ENCODE measurements at regions not wholly inside any gene's neighbourhood (a gene's known extent, or its start where the extent isn't known, plus 50 kb on each side); places are given as distances from the start of the nearest gene placed in this dataset.

DNA sequence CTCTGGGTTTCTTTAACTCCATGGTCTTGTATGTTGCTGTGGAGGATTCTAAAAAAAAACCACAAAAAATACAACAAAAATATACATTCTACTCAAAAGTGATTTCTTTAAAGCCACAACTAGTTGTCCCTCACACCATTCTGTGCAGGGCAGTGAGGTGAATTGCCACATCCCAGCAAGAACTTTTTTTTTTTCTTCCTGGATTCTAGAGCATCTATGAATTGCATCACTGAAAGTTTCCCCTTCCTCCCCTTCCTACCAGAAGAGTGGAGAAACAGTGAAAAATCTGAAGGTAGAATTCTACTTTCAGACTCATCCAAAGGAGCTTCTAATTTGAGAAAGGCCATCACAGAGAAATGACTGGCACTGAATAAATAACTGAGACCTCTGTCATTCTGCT is 395.3 kb downstream of the AEBP2 start:
- CTCF ChIA-PET = no interaction called here
- Histone ChIP-seq H3K27me3 (replicated peaks; ENCODE audit: control insufficient read depth, insufficient read depth, low read length) (no peaks in the 10 kb centered on the region), H3K4me1 (no peaks in the 10 kb centered on the region), H3K4me3 (ENCODE audit: low read depth, low read length) (no peak overlapping the region), H3K9me3 (no peaks in the 10 kb centered on the region), H3K36me3 (ENCODE audit: control insufficient read depth, insufficient read depth, low read length) (no peaks in the 10 kb centered on the region)
- no peak overlapping the region for H3K27ac Mint-ChIP-seq (ENCODE audit: unreplicated experiment)
- peaks cover 2% of the 10 kb centered on the region for H3K27me3 Mint-ChIP-seq (ENCODE audit: insufficient read depth, unreplicated experiment)
- BruUV-seq (replicated peaks) = no TSS peak
- H3K4me1 Mint-ChIP-seq (ENCODE audit: low read depth, unreplicated experiment) = no peaks in the 10 kb centered on the region
- no peaks in the 10 kb centered on the region for H3K9me3 Mint-ChIP-seq (ENCODE audit: unreplicated experiment)
- DNase-seq = no peak
- TF ChIP-seq, protein P1, sequence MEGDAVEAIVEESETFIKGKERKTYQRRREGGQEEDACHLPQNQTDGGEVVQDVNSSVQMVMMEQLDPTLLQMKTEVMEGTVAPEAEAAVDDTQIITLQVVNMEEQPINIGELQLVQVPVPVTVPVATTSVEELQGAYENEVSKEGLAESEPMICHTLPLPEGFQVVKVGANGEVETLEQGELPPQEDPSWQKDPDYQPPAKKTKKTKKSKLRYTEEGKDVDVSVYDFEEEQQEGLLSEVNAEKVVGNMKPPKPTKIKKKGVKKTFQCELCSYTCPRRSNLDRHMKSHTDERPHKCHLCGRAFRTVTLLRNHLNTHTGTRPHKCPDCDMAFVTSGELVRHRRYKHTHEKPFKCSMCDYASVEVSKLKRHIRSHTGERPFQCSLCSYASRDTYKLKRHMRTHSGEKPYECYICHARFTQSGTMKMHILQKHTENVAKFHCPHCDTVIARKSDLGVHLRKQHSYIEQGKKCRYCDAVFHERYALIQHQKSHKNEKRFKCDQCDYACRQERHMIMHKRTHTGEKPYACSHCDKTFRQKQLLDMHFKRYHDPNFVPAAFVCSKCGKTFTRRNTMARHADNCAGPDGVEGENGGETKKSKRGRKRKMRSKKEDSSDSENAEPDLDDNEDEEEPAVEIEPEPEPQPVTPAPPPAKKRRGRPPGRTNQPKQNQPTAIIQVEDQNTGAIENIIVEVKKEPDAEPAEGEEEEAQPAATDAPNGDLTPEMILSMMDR (IDR thresholded peaks at IDR 0.05; ENCODE audit: insufficient read depth in 1 of 2, low read depth in 1 of 2, low read length in 1 of 2, severe bottlenecking in 1 of 2, unreplicated experiment in 1 of 2) = no peak
- H3K36me3 Mint-ChIP-seq (ENCODE audit: insufficient read depth, unreplicated experiment) = no peaks in the 10 kb centered on the region
- intact Hi-C loops (cut with micrococcal nuclease; ENCODE audit: unreplicated experiment) = no loop called here
- H3K4me3 Mint-ChIP-seq (ENCODE audit: unreplicated experiment) = no peak overlapping the region
- POLR2A ChIA-PET = no interaction called here

DNA sequence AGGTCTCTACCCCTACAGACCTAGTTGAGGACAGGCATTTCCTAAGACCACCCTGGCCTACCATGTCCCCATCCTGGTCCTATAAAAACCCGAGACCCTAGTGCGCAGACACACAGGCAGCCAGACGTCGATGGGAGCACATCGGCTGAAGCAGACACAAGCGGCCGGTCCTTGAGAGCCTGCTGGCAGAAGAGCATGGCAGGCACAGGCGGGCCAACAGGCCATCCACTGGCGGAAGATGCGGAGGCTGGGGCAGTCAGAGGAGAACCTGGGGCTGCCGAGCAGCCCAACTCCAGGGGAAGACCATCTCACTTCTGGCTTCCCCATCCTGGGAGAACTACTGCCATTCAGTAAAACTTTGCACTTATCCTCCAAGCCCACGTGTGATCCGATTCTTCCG is 396.8 kb downstream of the AEBP2 start:
- no peaks in the 10 kb centered on the region for H3K4me1 ChIP-seq
- H3K36me3 ChIP-seq (ENCODE audit: control insufficient read depth, insufficient read depth, low read length) = no peaks in the 10 kb centered on the region
- Mint-ChIP-seq H3K9me3 (ENCODE audit: unreplicated experiment) (no peaks in the 10 kb centered on the region), H3K36me3 (ENCODE audit: insufficient read depth, unreplicated experiment) (no peaks in the 10 kb centered on the region), H3K27ac (ENCODE audit: unreplicated experiment) (no peak overlapping the region), H3K4me1 (ENCODE audit: low read depth, unreplicated experiment) (no peaks in the 10 kb centered on the region), H3K27me3 (ENCODE audit: insufficient read depth, unreplicated experiment) (peaks cover 4% of the 10 kb centered on the region), H3K4me3 (ENCODE audit: unreplicated experiment) (no peak overlapping the region)
- DNase-seq = no peak
- no TSS peak for BruUV-seq (replicated peaks)
- ChIA-PET CTCF (no interaction called here), POLR2A (no interaction called here)
- TF ChIP-seq, protein P1 (IDR thresholded peaks at IDR 0.05; ENCODE audit: insufficient read depth in 1 of 2, low read depth in 1 of 2, low read length in 1 of 2, severe bottlenecking in 1 of 2, unreplicated experiment in 1 of 2) = no peak
- no peak overlapping the region for H3K4me3 ChIP-seq (ENCODE audit: low read depth, low read length)
- intact Hi-C loops (cut with micrococcal nuclease; ENCODE audit: unreplicated experiment) = no loop called here
- no peaks in the 10 kb centered on the region for H3K27me3 ChIP-seq (replicated peaks; ENCODE audit: control insufficient read depth, insufficient read depth, low read length)
- H3K9me3 ChIP-seq = no peaks in the 10 kb centered on the region

DNA sequence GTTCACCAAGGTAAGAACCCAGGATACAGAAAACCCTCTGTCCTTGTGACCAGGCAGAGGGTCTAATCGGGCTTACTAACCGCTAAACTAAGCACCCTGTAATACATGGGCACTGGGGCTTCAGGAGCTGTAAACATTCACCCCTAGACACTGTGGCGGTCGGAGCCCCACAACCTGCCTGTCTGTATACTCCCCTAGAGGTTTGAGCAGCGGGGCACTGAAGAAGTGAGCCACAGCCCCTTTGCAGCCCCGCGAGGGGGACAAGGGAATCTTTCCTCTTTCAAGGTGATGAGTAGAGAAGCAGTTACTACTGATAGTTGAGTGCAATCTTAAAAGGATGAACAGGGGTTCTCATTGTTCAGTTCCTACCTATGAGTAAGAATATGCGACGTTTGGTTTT is 397.2 kb downstream of the AEBP2 start:
- no peaks in the 10 kb centered on the region for H3K27me3 ChIP-seq (replicated peaks; ENCODE audit: control insufficient read depth, insufficient read depth, low read length)
- H3K27me3 Mint-ChIP-seq (ENCODE audit: insufficient read depth, unreplicated experiment) = peaks cover 6% of the 10 kb centered on the region
- no peak overlapping the region for H3K27ac Mint-ChIP-seq (ENCODE audit: unreplicated experiment)
- TF ChIP-seq, protein P1 (IDR thresholded peaks at IDR 0.05; ENCODE audit: insufficient read depth in 1 of 2, low read depth in 1 of 2, low read length in 1 of 2, severe bottlenecking in 1 of 2, unreplicated experiment in 1 of 2) = no peak
- no peak overlapping the region for H3K4me3 ChIP-seq (ENCODE audit: low read depth, low read length)
- H3K36me3 ChIP-seq (ENCODE audit: control insufficient read depth, insufficient read depth, low read length) = no peaks in the 10 kb centered on the region
- H3K4me1 ChIP-seq = no peaks in the 10 kb centered on the region
- no peaks in the 10 kb centered on the region for H3K9me3 ChIP-seq
- no peak for DNase-seq
- H3K9me3 Mint-ChIP-seq (ENCODE audit: unreplicated experiment) = no peaks in the 10 kb centered on the region
- ChIA-PET CTCF (no interaction called here), POLR2A (no interaction called here)
- no peaks in the 10 kb centered on the region for H3K4me1 Mint-ChIP-seq (ENCODE audit: low read depth, unreplicated experiment)
- intact Hi-C loops (cut with micrococcal nuclease; ENCODE audit: unreplicated experiment) = no loop called here
- no peaks in the 10 kb centered on the region for H3K36me3 Mint-ChIP-seq (ENCODE audit: insufficient read depth, unreplicated experiment)
- no TSS peak for BruUV-seq (replicated peaks)
- no peak overlapping the region for H3K4me3 Mint-ChIP-seq (ENCODE audit: unreplicated experiment)
